BLaER1 (cell line): ENCODE measurements at regions not wholly inside any gene's neighbourhood (a gene's known extent, or its start where the extent isn't known, plus 50 kb on each side); places are given as distances from the start of the nearest gene placed in this dataset.

Source experiments
- H3K27ac ChIP-seq: shearing (Covaris generic); formaldehyde crosslinking; 2 replicates; pipeline ENCODE4 v1.8.1; 2022
- H3K27me3 ChIP-seq: shearing (Covaris generic); formaldehyde crosslinking; 2 replicates; pipeline ENCODE4 v1.8.1; 2022
- H3K36me3 ChIP-seq: shearing (Covaris generic); formaldehyde crosslinking; 2 replicates; pipeline ENCODE4 v1.8.1; 2022
- H3K4me1 ChIP-seq: shearing (Covaris generic); formaldehyde crosslinking; 2 replicates; pipeline ENCODE4 v1.8.1; 2022
- H3K4me2 ChIP-seq: shearing (Covaris generic); formaldehyde crosslinking; 2 replicates; pipeline ENCODE4 v1.8.1; 2022
- H3K4me3 ChIP-seq: shearing (Covaris generic); formaldehyde crosslinking; 2 replicates; pipeline ENCODE4 v1.8.1; 2022
- H3K9ac ChIP-seq: shearing (Covaris generic); formaldehyde crosslinking; 2 replicates; pipeline ENCODE4 v1.8.1; 2022
- H3K9me3 ChIP-seq: shearing (Covaris generic); formaldehyde crosslinking; 2 replicates; pipeline ENCODE4 v1.8.1; 2022
- H4K20me1 ChIP-seq: shearing (Covaris generic); formaldehyde crosslinking; 2 replicates; pipeline ENCODE4 v1.8.1; 2022
- Cebpa-rat ChIP-seq: shearing (Covaris generic); IDR thresholded peaks from 2 replicates; pipeline ENCODE4 v1.8.1; 2022

DNA sequence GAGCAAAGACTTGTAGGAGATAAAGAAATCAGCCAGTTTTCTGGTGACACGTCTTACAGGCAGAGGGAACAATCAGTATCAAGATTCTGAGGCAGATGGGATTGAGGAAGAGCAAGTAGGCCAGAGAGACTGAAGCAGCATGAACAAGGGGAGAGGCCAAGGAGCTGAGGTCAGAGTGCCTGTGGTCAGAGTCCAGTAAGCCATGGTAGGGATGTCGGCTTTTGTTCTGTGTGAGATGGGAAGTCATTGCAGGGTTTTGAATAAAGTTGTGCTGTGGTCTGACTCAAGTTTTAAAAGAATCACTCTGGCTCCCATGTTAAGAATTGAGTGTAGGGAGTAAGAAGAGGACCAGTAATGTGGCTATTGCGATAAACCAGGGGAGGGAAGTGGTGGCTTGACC lies 85.9 kb upstream of the IVNS1ABP start:
- no peaks in the 10 kb centered on the region for H3K27me3 ChIP-seq
- TF ChIP-seq Cebpa-rat = no peak
- no peaks in the 10 kb centered on the region for H4K20me1 ChIP-seq
- no peak overlapping the region for H3K4me3 ChIP-seq
- no peaks in the 10 kb centered on the region for H3K4me1 ChIP-seq
- no peak overlapping the region for H3K9ac ChIP-seq
- no peak overlapping the region for H3K4me2 ChIP-seq
- no peak overlapping the region for H3K27ac ChIP-seq
- H3K9me3 ChIP-seq = no peaks in the 10 kb centered on the region
- no peaks in the 10 kb centered on the region for H3K36me3 ChIP-seq

DNA sequence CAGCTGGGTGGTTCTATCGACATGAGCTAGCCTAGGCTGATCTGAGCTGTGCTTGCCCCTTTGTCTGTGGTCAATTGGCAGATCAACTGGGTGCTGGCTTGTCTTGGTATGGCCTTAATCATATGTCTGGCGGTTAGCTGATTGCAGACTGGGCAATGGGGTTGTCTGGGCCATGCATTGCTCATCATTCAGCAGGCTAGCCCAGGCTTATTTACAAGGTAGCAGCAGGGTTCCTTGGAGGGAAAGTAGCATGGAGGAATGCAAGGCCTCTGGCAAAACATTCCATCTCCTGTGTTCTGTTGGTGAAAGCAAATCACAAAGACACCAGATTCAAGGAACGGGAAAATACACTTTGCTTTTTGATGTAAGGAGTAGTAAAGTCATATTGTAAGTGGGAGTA lies 84.0 kb upstream of the IVNS1ABP start:
- TF ChIP-seq Cebpa-rat = no peak

DNA sequence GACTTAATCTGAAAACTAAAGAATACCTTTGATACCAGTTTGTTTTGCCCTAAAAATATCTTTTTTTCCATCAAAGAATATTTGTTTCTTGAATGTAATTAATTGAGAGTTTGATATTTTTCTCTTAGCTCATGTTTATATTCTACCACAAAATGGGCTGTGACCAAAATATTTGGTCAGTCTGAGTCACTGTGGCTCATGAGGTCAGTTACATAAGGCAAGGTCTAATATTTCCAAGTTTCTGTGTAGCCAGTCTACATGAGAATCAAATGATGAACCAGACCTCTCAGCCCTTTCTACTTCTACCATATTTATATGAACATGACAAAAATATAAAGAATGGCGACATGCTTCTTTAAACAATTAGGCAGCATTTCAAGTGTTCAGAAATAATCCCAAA lies 83.0 kb upstream of the IVNS1ABP start:
- Histone ChIP-seq H3K9ac (no peak overlapping the region), H4K20me1 (no peaks in the 10 kb centered on the region), H3K27ac (no peak overlapping the region), H3K4me3 (no peak overlapping the region), H3K4me2 (no peak overlapping the region), H3K4me1 (no peaks in the 10 kb centered on the region), H3K9me3 (no peaks in the 10 kb centered on the region), H3K27me3 (no peaks in the 10 kb centered on the region), H3K36me3 (no peaks in the 10 kb centered on the region)
- no peak for TF ChIP-seq Cebpa-rat

More for the DNA sequence above, 84.0 kb upstream of the IVNS1ABP start:
- Histone ChIP-seq H3K27me3 (no peaks in the 10 kb centered on the region), H3K27ac (no peak overlapping the region), H4K20me1 (no peaks in the 10 kb centered on the region), H3K9ac (no peak overlapping the region), H3K36me3 (no peaks in the 10 kb centered on the region), H3K4me3 (no peak overlapping the region), H3K9me3 (no peaks in the 10 kb centered on the region), H3K4me1 (no peaks in the 10 kb centered on the region), H3K4me2 (no peak overlapping the region)

DNA sequence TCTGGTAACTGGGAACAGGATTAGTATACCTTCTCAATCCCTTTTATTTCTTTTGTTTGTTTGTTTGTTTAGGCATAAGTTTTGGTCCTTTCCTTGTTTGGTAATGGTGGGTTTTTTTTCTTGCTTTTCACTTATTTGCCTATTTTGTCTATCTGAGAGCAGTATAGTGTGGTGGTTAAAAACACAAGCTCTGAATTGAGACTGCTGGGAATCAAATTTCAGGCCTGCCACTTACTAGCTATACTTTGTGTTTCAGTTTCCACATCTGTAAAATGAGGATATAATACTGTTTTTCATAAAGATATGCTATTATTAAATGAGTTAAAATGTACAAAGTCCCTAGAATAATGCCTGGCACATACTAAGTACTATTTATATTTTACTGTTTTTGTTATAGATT lies 81.6 kb upstream of the IVNS1ABP start:
- no peaks in the 10 kb centered on the region for H4K20me1 ChIP-seq
- no peak overlapping the region for H3K27ac ChIP-seq
- H3K36me3 ChIP-seq = no peaks in the 10 kb centered on the region
- no peak overlapping the region for H3K9ac ChIP-seq
- H3K9me3 ChIP-seq = no peaks in the 10 kb centered on the region
- H3K27me3 ChIP-seq = no peaks in the 10 kb centered on the region
- no peak overlapping the region for H3K4me3 ChIP-seq
- no peak overlapping the region for H3K4me2 ChIP-seq
- H3K4me1 ChIP-seq = no peaks in the 10 kb centered on the region
- no peak for TF ChIP-seq Cebpa-rat

DNA sequence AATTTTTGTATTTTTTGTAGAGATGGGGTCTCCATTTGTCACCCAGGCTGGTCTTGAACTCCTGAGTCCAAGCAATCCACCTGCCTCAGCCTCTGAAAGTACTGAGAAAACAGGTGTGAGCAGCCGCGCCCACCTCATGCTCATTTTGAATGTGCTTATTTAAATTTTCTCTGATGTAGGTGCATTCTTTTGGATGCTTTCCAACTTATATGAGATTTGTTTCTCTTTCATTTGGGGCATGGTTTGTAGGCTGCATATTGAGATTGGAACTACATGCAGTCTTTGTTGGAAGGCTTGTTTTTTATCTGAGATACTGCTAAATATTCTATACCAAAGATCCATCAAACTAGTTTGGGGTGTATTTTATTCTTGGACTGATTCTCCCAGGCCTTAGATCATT lies 81.0 kb upstream of the IVNS1ABP start:
- no peak overlapping the region for H3K4me2 ChIP-seq
- H3K4me3 ChIP-seq = no peak overlapping the region
- H3K4me1 ChIP-seq = no peaks in the 10 kb centered on the region
- H3K27ac ChIP-seq = no peak overlapping the region
- H3K9me3 ChIP-seq = no peaks in the 10 kb centered on the region
- no peak for TF ChIP-seq Cebpa-rat
- no peaks in the 10 kb centered on the region for H3K27me3 ChIP-seq
- no peak overlapping the region for H3K9ac ChIP-seq
- H3K36me3 ChIP-seq = no peaks in the 10 kb centered on the region
- no peaks in the 10 kb centered on the region for H4K20me1 ChIP-seq

DNA sequence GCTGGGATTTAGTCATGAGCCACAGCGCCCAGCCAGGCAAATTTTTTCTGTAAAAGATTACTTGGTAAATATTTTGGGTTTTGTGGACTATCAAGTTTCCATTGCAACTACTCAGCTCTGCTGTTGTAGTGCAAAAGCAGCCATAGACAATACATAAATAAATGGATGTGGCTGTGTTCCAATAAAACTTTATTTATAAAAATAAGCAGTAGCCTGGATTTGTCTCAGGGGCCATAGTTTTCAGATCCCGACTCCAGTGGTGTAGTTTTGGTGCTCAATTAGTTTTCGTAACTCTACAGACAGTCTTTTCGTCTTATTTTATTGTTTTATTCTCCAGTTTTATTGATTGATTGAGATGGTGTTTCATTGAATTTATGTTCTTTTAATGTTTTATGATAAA lies 80.1 kb upstream of the IVNS1ABP start:
- H3K27ac ChIP-seq = no peak overlapping the region
- H4K20me1 ChIP-seq = no peaks in the 10 kb centered on the region
- no peaks in the 10 kb centered on the region for H3K27me3 ChIP-seq

DNA sequence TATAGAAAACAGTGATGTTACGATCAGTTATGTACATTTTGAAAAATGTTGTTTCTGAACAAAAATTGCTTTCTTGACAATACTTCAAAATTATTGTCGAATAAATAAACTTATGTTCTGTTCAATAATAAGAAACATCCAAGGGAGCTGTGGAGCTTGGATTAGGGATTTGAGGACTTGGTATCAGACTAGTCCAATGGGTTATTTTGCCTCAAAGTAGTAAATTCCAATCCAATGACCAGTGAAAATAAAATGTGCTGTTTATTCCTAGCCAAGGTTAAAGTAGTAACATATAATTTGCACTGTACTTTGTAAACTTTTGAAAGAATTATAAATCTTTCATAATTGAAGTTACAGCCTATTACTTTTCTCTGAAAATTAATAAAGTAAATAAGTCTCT lies 79.1 kb upstream of the IVNS1ABP start:
- no peaks in the 10 kb centered on the region for H4K20me1 ChIP-seq
- H3K9ac ChIP-seq = no peak overlapping the region
- no peak overlapping the region for H3K4me2 ChIP-seq
- no peaks in the 10 kb centered on the region for H3K27me3 ChIP-seq
- no peak overlapping the region for H3K27ac ChIP-seq
- H3K4me3 ChIP-seq = no peak overlapping the region
- H3K9me3 ChIP-seq = no peaks in the 10 kb centered on the region
- no peak for TF ChIP-seq Cebpa-rat
- H3K36me3 ChIP-seq = no peaks in the 10 kb centered on the region
- H3K4me1 ChIP-seq = no peaks in the 10 kb centered on the region

More for the DNA sequence above, 80.1 kb upstream of the IVNS1ABP start:
- Histone ChIP-seq H3K9ac (no peak overlapping the region), H3K9me3 (no peaks in the 10 kb centered on the region), H3K4me3 (no peak overlapping the region), H3K36me3 (no peaks in the 10 kb centered on the region), H3K4me2 (no peak overlapping the region), H3K4me1 (no peaks in the 10 kb centered on the region)
- no peak for TF ChIP-seq Cebpa-rat

DNA sequence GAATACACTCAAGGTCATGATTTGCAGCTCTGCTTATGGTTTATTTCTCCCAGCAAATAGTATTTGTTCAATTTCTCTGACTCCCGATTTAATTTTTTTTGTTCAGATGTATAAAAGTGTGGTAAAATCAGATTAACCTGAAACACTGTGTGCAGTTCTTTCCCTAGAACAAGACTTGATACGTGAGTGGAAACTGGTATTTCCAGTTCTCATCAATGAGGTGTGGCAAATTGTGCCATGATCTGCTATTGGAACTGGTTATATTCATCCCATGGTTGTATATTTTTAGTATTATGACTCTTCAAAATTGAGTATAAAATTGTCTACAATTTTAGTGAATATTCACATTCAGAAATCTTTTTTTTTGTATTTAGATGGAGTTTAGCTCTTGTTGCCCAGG lies 76.8 kb upstream of the IVNS1ABP start:
- no peak overlapping the region for H3K4me2 ChIP-seq
- H3K27ac ChIP-seq = no peak overlapping the region

DNA sequence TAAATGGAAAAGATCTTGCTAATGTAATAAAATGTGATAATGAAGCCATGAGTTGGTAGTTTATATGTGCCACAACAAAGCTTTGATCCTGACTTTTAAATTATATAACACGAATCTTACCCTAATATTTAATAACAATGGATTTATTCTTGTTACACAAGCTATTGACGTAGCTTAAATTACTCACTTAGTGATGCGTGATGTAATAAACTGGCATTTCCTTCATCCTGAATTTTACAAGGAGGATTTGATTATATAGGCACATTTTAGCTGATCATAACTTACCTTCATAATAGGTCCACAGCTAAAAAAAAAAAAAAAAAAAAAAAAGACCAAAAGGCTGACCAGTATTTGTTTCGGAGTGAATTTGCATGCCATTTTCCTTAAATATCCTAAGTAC lies 76.2 kb upstream of the IVNS1ABP start:
- H4K20me1 ChIP-seq = no peaks in the 10 kb centered on the region
- no peaks in the 10 kb centered on the region for H3K27me3 ChIP-seq
- H3K4me3 ChIP-seq = no peak overlapping the region
- H3K4me2 ChIP-seq = no peak overlapping the region
- no peak overlapping the region for H3K9ac ChIP-seq
- no peaks in the 10 kb centered on the region for H3K36me3 ChIP-seq
- TF ChIP-seq Cebpa-rat = no peak
- no peaks in the 10 kb centered on the region for H3K4me1 ChIP-seq
- no peaks in the 10 kb centered on the region for H3K9me3 ChIP-seq
- no peak overlapping the region for H3K27ac ChIP-seq

More for the DNA sequence above, 76.8 kb upstream of the IVNS1ABP start:
- Histone ChIP-seq H4K20me1 (no peaks in the 10 kb centered on the region), H3K27me3 (no peaks in the 10 kb centered on the region), H3K36me3 (no peaks in the 10 kb centered on the region), H3K9me3 (no peaks in the 10 kb centered on the region), H3K9ac (no peak overlapping the region), H3K4me1 (no peaks in the 10 kb centered on the region), H3K4me3 (no peak overlapping the region)
- no peak for TF ChIP-seq Cebpa-rat

DNA sequence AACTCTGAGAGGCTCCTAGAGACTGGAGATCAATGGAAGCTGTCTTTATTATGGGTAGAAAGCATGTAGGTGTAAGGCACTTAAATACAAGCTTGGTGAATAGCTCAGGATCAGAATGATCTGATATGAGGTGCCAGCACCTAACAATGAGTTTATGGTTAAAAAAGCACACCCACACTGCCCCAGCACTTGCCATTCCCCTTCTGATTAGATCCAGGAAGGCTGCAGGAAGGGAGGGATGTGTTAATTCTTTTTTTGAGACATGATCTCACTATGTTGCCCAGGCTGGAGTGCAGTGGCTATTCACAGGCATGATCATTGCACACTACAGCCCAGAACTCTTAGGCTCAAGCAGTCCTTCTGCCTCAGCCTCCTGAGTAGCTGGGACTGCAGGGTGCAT lies 71.8 kb upstream of the IVNS1ABP start:
- no peak for TF ChIP-seq Cebpa-rat
- Histone ChIP-seq H3K4me2 (no peak overlapping the region), H3K27ac (no peak overlapping the region), H3K4me3 (no peak overlapping the region), H3K9ac (no peak overlapping the region), H3K9me3 (no peaks in the 10 kb centered on the region), H3K4me1 (no peaks in the 10 kb centered on the region), H3K36me3 (no peaks in the 10 kb centered on the region), H3K27me3 (no peaks in the 10 kb centered on the region), H4K20me1 (no peaks in the 10 kb centered on the region)

DNA sequence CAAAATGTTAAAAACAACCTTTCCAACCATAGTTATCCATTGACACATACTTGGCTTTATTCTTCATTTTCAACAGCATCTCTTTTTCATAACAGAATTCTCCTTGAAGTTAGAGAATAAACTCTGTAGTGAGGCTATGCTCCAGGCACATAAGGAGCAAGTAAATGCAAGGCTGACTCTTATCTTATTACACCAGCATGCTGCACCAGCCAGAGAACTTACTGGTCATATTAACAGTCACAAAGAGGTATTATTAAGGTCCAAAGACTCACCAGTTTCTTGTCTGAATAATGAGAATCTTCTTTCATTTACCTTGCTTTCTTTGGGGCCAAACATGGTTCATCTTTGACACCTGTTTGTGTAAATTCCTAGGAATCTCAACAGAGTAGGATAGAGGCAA lies 71.3 kb upstream of the IVNS1ABP start:
- H3K36me3 ChIP-seq = no peaks in the 10 kb centered on the region
- no peak overlapping the region for H3K27ac ChIP-seq
- no peaks in the 10 kb centered on the region for H3K27me3 ChIP-seq
- no peaks in the 10 kb centered on the region for H3K4me1 ChIP-seq
- no peaks in the 10 kb centered on the region for H3K9me3 ChIP-seq
- no peak overlapping the region for H3K9ac ChIP-seq
- no peaks in the 10 kb centered on the region for H4K20me1 ChIP-seq
- no peak for TF ChIP-seq Cebpa-rat
- no peak overlapping the region for H3K4me3 ChIP-seq
- no peak overlapping the region for H3K4me2 ChIP-seq
